ENCODE measurements at regions not wholly inside any gene's neighbourhood (a gene's known extent, or its start where the extent isn't known, plus 50 kb on each side); places are given as distances from the start of the nearest gene placed in this dataset.

DNA sequence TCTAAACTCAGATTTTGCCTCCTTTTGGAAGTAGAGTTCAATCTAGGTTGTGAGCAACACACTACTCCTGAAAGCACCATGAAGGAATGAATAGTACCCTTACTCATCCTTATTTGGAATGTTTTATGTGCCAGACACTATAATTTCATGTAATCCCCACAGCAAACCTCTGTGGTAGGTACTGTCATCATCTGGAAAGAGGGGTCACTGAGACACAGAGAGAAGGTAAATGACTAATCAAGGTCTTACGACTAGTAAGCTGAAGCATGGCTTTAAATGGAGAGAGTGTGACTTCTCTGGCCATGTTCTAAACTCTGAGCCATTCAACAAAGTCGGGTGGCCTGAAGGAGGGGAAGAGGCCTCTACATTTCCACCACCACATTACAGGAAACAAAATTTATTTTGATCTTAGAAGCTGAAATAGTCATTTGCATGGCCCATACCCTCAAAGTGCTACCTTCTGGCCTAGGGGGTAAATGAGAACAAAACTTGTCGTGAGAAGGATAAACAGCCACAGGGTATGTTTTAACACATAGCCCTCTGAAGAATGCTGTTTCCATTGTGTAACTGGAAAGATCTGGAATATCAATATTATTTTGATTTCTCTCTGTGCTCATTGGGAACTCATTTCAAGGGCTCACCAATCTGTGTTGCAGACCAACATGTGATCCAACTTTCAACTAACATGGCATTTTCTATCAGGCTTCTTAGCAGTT is 180.8 kb upstream of the RFC3 start:
- no peaks in the 10 kb centered on the region for H3K9me3 ChIP-seq (ENCODE audit: insufficient read depth, low read depth, low read length)
- no CpG with 5 or more reads among the region's 3 CpGs for WGBS (ENCODE audit: extremely low coverage, insufficient coverage, insufficient read length)

DNA sequence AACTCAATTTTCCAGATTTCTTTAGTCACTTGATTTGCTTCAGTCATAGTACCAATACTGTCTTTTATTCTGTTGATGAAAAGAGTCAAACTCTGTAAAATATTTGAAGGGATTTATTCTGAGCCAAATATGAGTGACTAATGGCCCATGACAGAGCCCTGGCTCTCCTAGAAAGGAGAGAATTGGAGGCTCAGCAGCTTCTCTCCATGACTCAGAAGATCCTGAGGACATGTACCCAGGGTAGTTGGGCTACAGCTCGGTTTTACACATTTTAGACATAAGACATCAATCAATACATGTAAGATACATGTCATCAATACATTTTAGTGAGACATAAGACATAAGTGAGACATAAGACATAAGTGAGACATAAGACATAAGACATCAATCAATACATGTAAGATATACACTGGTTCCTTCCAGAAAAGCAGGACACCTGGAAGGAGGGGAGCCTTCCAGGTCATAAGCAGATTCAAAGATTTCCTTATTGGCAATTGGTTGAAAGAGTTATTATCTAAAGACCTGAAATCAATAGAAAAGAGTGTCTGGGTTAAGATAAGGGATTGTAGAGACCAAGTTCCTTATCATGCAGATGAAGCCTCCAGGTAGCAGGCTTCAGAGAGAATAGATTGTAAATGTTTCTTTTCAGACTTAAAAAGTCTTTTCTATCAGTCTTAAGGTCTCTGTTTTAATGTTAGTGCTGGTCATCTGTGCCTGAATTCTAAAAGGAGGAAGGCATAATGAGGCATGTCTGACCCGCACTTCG is 179.8 kb upstream of the RFC3 start:
- Histone ChIP-seq H4K91ac (ENCODE audit: low read depth, low read length) (no peak overlapping the region), H3K14ac (ENCODE audit: low read length) (no peak overlapping the region), H4K8ac (ENCODE audit: low read depth, low read length) (no peak overlapping the region), H3K36me3 (ENCODE audit: control insufficient read depth in 1 of 2, insufficient read depth in 2 of 2, low read length in 2 of 2) (no peaks in the 10 kb centered on the region), H3K27ac (ENCODE audit: low read depth, low read length) (no peak overlapping the region), H2AFZ (ENCODE audit: insufficient read depth, low read length, poor library complexity) (no peak overlapping the region), H4K12ac (ENCODE audit: low read depth, low read length) (no peak overlapping the region), H3K18ac (ENCODE audit: low read length) (no peak overlapping the region), H2BK5ac (ENCODE audit: low read depth, low read length, poor library complexity) (no peak overlapping the region), H3K79me1 (ENCODE audit: low read length) (peaks cover 5% of the 10 kb centered on the region), H3K27me3 (ENCODE audit: insufficient read depth, low read length) (no peaks in the 10 kb centered on the region), H3K4me1 (ENCODE audit: control insufficient read depth in 1 of 2, insufficient read depth in 2 of 2, low read length in 2 of 2) (peaks cover 6 to 16% of the 10 kb centered on the region in 2 experiments), H3K4me2 (ENCODE audit: low read length) (no peak overlapping the region), H3K23ac (ENCODE audit: low read length) (no peak overlapping the region), H3K9me3 (ENCODE audit: insufficient read depth, low read depth, low read length) (no peaks in the 10 kb centered on the region), H2BK12ac (ENCODE audit: low read length) (no peak overlapping the region), H3K4me3 (ENCODE audit: low read depth, low read length) (no peak overlapping the region), H2BK120ac (ENCODE audit: insufficient read depth, low read length, poor library complexity) (no peak overlapping the region), H3K4ac (ENCODE audit: low read depth, low read length) (no peak overlapping the region), H3K79me2 (ENCODE audit: control insufficient read depth, insufficient read depth, low read length, poor library complexity) (no peaks in the 10 kb centered on the region), H3K9ac (ENCODE audit: low read length) (no peak overlapping the region), H2AK5ac (ENCODE audit: low read length) (no peak overlapping the region)
- DNase-seq = peak in 1 of 2 donors; percentile 32
- WGBS (ENCODE audit: extremely low coverage, insufficient coverage, insufficient read length) = no CpG with 5 or more reads among the region's 3 CpGs

More for the DNA sequence above, 180.8 kb upstream of the RFC3 start:
- H4K12ac ChIP-seq (ENCODE audit: low read depth, low read length) = no peak overlapping the region
- H2BK12ac ChIP-seq (ENCODE audit: low read length) = no peak overlapping the region
- H3K79me2 ChIP-seq (ENCODE audit: control insufficient read depth, insufficient read depth, low read length, poor library complexity) = no peaks in the 10 kb centered on the region
- peaks cover 4 to 6% of the 10 kb centered on the region in 2 experiments for H3K4me1 ChIP-seq (ENCODE audit: control insufficient read depth in 1 of 2, insufficient read depth in 2 of 2, low read length in 2 of 2)
- peaks cover 3% of the 10 kb centered on the region for H3K79me1 ChIP-seq (ENCODE audit: low read length)
- H4K8ac ChIP-seq (ENCODE audit: low read depth, low read length) = no peak overlapping the region
- no peak overlapping the region for H3K23ac ChIP-seq (ENCODE audit: low read length)
- H2BK5ac ChIP-seq (ENCODE audit: low read depth, low read length, poor library complexity) = no peak overlapping the region
- no peak overlapping the region for H3K4me2 ChIP-seq (ENCODE audit: low read length)
- no peak overlapping the region for H3K27ac ChIP-seq (ENCODE audit: low read depth, low read length)
- H2AK5ac ChIP-seq (ENCODE audit: low read length) = no peak overlapping the region
- no peak overlapping the region for H2BK120ac ChIP-seq (ENCODE audit: insufficient read depth, low read length, poor library complexity)
- H3K4me3 ChIP-seq (ENCODE audit: low read depth, low read length) = no peak overlapping the region
- H3K18ac ChIP-seq (ENCODE audit: low read length) = no peak overlapping the region
- H3K9ac ChIP-seq (ENCODE audit: low read length) = no peak overlapping the region
- H3K4ac ChIP-seq (ENCODE audit: low read depth, low read length) = no peak overlapping the region
- H2AFZ ChIP-seq (ENCODE audit: insufficient read depth, low read length, poor library complexity) = no peak overlapping the region
- H3K27me3 ChIP-seq (ENCODE audit: insufficient read depth, low read length) = no peaks in the 10 kb centered on the region
- H4K91ac ChIP-seq (ENCODE audit: low read depth, low read length) = no peak overlapping the region
- peak in 1 of 2 donors; percentile 16 for DNase-seq
- H3K36me3 ChIP-seq (ENCODE audit: control insufficient read depth in 1 of 2, insufficient read depth in 2 of 2, low read length in 2 of 2) = no peaks in the 10 kb centered on the region
- H3K14ac ChIP-seq (ENCODE audit: low read length) = no peak overlapping the region

DNA sequence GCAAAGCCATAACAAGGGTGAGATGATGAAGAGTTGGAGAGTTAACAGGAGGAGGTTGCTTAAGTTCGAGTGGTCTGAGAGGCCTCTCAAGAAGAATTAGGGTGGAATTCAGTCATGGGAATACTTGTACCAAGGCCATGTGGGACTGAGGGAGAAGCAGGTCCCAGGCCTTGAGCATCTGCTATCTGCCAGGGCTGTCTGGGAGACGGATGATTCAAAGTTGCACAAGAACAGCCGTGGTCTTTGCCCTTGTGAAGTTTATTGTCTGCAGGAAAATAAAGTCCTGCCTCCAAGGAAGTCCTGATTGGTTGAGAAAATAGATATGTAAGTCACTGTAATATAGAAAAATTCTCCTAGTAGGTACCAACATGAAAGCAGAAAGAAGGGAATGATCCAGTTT is 178.8 kb upstream of the RFC3 start:
- H3K9me3 ChIP-seq (ENCODE audit: insufficient read depth, low read depth, low read length) = no peaks in the 10 kb centered on the region
- H3K18ac ChIP-seq (ENCODE audit: low read length) = no peak overlapping the region
- no peak overlapping the region for H2AK5ac ChIP-seq (ENCODE audit: low read length)
- no peak overlapping the region for H3K23ac ChIP-seq (ENCODE audit: low read length)
- no peak overlapping the region for H3K4me3 ChIP-seq (ENCODE audit: low read depth, low read length)
- H3K4ac ChIP-seq (ENCODE audit: low read depth, low read length) = no peak overlapping the region
- H3K27me3 ChIP-seq (ENCODE audit: insufficient read depth, low read length) = no peaks in the 10 kb centered on the region
- no peak overlapping the region for H4K12ac ChIP-seq (ENCODE audit: low read depth, low read length)
- DNase-seq = peak; percentile 77
- peaks cover 7% of the 10 kb centered on the region for H3K79me1 ChIP-seq (ENCODE audit: low read length)
- no peak overlapping the region for H2AFZ ChIP-seq (ENCODE audit: insufficient read depth, low read length, poor library complexity)
- no peak overlapping the region for H4K8ac ChIP-seq (ENCODE audit: low read depth, low read length)
- peaks cover 10 to 18% of the 10 kb centered on the region in 2 experiments for H3K4me1 ChIP-seq (ENCODE audit: control insufficient read depth in 1 of 2, insufficient read depth in 2 of 2, low read length in 2 of 2)
- H4K91ac ChIP-seq (ENCODE audit: low read depth, low read length) = no peak overlapping the region
- no peaks in the 10 kb centered on the region for H3K79me2 ChIP-seq (ENCODE audit: control insufficient read depth, insufficient read depth, low read length, poor library complexity)
- no CpG with 5 or more reads among the region's 3 CpGs for WGBS (ENCODE audit: extremely low coverage, insufficient coverage, insufficient read length)
- H3K4me2 ChIP-seq (ENCODE audit: low read length) = no peak overlapping the region
- no peak overlapping the region for H3K14ac ChIP-seq (ENCODE audit: low read length)
- H2BK120ac ChIP-seq (ENCODE audit: insufficient read depth, low read length, poor library complexity) = no peak overlapping the region
- H3K9ac ChIP-seq (ENCODE audit: low read length) = no peak overlapping the region
- H2BK5ac ChIP-seq (ENCODE audit: low read depth, low read length, poor library complexity) = no peak overlapping the region
- H2BK12ac ChIP-seq (ENCODE audit: low read length) = no peak overlapping the region
- H3K36me3 ChIP-seq (ENCODE audit: control insufficient read depth in 1 of 2, insufficient read depth in 2 of 2, low read length in 2 of 2) = no peaks in the 10 kb centered on the region
- no peak overlapping the region for H3K27ac ChIP-seq (ENCODE audit: low read depth, low read length)

DNA sequence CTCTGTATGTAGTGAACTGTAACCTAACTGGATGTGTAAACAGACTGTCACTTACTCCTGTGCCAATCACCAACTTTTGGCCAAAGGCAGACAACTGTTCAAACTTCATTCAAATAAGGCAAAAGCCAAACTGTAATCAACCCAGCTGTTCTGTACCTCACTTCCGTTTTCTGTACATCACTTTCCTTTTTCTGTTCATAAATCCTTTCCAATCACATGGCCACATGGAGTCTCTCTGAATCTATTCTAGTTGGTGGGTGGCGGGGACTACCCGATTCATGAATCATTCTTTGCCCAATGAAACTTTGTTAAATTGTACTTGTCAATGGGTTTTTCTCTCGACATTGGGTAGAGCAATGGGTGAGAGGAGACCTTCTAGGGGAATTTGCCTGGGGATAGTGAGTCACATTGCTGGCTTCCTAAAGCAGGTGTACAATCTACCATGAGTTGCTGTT is 178.3 kb upstream of the RFC3 start:
- Histone ChIP-seq H3K79me1 (ENCODE audit: low read length) (peaks cover 5% of the 10 kb centered on the region), H3K4me2 (ENCODE audit: low read length) (no peak overlapping the region), H3K4ac (ENCODE audit: low read depth, low read length) (no peak overlapping the region), H3K4me1 (ENCODE audit: control insufficient read depth in 1 of 2, insufficient read depth in 2 of 2, low read length in 2 of 2) (peaks cover 8 to 16% of the 10 kb centered on the region in 2 experiments), H4K12ac (ENCODE audit: low read depth, low read length) (no peak overlapping the region), H3K9ac (ENCODE audit: low read length) (no peak overlapping the region), H2AK5ac (ENCODE audit: low read length) (no peak overlapping the region), H3K23ac (ENCODE audit: low read length) (no peak overlapping the region), H3K79me2 (ENCODE audit: control insufficient read depth, insufficient read depth, low read length, poor library complexity) (no peaks in the 10 kb centered on the region), H2BK12ac (ENCODE audit: low read length) (no peak overlapping the region), H3K27me3 (ENCODE audit: insufficient read depth, low read length) (no peaks in the 10 kb centered on the region), H2AFZ (ENCODE audit: insufficient read depth, low read length, poor library complexity) (no peak overlapping the region), H3K9me3 (ENCODE audit: insufficient read depth, low read depth, low read length) (no peaks in the 10 kb centered on the region), H4K91ac (ENCODE audit: low read depth, low read length) (no peak overlapping the region), H3K18ac (ENCODE audit: low read length) (no peak overlapping the region), H2BK5ac (ENCODE audit: low read depth, low read length, poor library complexity) (no peak overlapping the region), H3K14ac (ENCODE audit: low read length) (no peak overlapping the region), H2BK120ac (ENCODE audit: insufficient read depth, low read length, poor library complexity) (no peak overlapping the region), H3K4me3 (ENCODE audit: low read depth, low read length) (no peak overlapping the region), H4K8ac (ENCODE audit: low read depth, low read length) (no peak overlapping the region), H3K27ac (ENCODE audit: low read depth, low read length) (no peak overlapping the region), H3K36me3 (ENCODE audit: control insufficient read depth in 1 of 2, insufficient read depth in 2 of 2, low read length in 2 of 2) (no peaks in the 10 kb centered on the region)
- DNase-seq = peak; percentile 87 to 94
- WGBS (ENCODE audit: extremely low coverage, insufficient coverage, insufficient read length) = no CpG with 5 or more reads among the region's 4 CpGs

Data from trophoblast cell (in vitro differentiated cells and primary cell).